Keratinocyte (primary cell): ENCODE measurements at regions not wholly inside any gene's neighbourhood (a gene's known extent, or its start where the extent isn't known, plus 50 kb on each side); places are given as distances from the start of the nearest gene placed in this dataset.

Experiments used
- DNase-seq: peaks from one replicate; pipeline ENCODE4 v3.0.0-alpha.2; 2011; ENCODE audit warnings: low read depth, missing footprints, low spot score
- FAIRE-seq: peaks from 2 replicates; lab custom pipeline; 2011; peaks lifted over from hg19 to GRCh38; lab: Jason Lieb, UNC
- H2AFZ ChIP-seq: 2 replicates; pipeline ENCODE4 v1.6.0; 2012; ENCODE audit warnings: low read length, control low read depth, inconsistent platforms; ENCODE audit not compliant: control insufficient read depth
- H3K27ac ChIP-seq: 2 replicates; pipeline ENCODE4 v1.5.1; 2011; ENCODE audit warnings: low read length; ENCODE audit not compliant: control insufficient read depth, insufficient read depth
- H3K27me3 ChIP-seq: 3 replicates; pipeline ENCODE4 v1.6.0; 2011; ENCODE audit warnings: low read length; ENCODE audit not compliant: control insufficient read depth, insufficient read depth; ENCODE audit errors: extremely low read depth
- H3K36me3 ChIP-seq, 2 experiments: 2 replicates in 1 of 2; 3 replicates in 1 of 2; pipeline ENCODE4 v1.5.1; 2011; ENCODE audit warnings: low read length in 2 of 2, mild to moderate bottlenecking in 1 of 2; ENCODE audit not compliant: control insufficient read depth in 2 of 2, insufficient read depth in 2 of 2; ENCODE audit errors: extremely low read depth in 1 of 2
- H3K4me1 ChIP-seq: 3 replicates; pipeline ENCODE4 v1.5.1; 2011; ENCODE audit warnings: low read length; ENCODE audit not compliant: control insufficient read depth, insufficient read depth; ENCODE audit errors: extremely low read depth
- H3K4me2 ChIP-seq: 3 replicates; pipeline ENCODE4 v1.6.0; 2011; ENCODE audit warnings: low read depth, low read length; ENCODE audit not compliant: control insufficient read depth, insufficient read depth; ENCODE audit errors: extremely low read depth
- H3K4me3 ChIP-seq, 3 experiments: fragments of 200-600 bp in 1 of 3; sonication (generic) in 1 of 3; 2 replicates in 2 of 3; 3 replicates in 1 of 3; pipeline ENCODE4 v1.5.1; 2011 to 2016; ENCODE audit warnings: low read length in 3 of 3, mild to moderate bottlenecking in 3 of 3, control low read depth in 2 of 3, inconsistent platforms in 1 of 3, low read depth in 1 of 3, mixed read lengths in 1 of 3, mixed run types in 1 of 3, moderate library complexity in 1 of 3; ENCODE audit not compliant: control insufficient read depth in 2 of 3, insufficient read depth in 2 of 3; ENCODE audit errors: extremely low read depth in 1 of 3
- H3K79me2 ChIP-seq: 2 replicates; pipeline ENCODE4 v1.6.0; 2012; ENCODE audit warnings: low read length; ENCODE audit not compliant: control insufficient read depth, insufficient read depth
- H3K9ac ChIP-seq: 3 replicates; pipeline ENCODE4 v1.6.0; 2011; ENCODE audit warnings: low read length; ENCODE audit not compliant: control insufficient read depth, insufficient read depth; ENCODE audit errors: extremely low read depth
- H3K9me1 ChIP-seq: 3 replicates; pipeline ENCODE4 v1.6.0; 2011; ENCODE audit warnings: low read length; ENCODE audit not compliant: control insufficient read depth, insufficient read depth; ENCODE audit errors: extremely low read depth
- H3K9me3 ChIP-seq: 2 replicates; pipeline ENCODE4 v1.5.1; 2012; ENCODE audit warnings: low read depth, low read length; ENCODE audit not compliant: control insufficient read depth
- H4K20me1 ChIP-seq: 3 replicates; pipeline ENCODE4 v1.6.0; 2011; ENCODE audit warnings: low read length; ENCODE audit not compliant: control insufficient read depth, insufficient read depth; ENCODE audit errors: extremely low read depth
- CTCF ChIP-seq, 3 experiments: IDR thresholded peaks in 1 of 3; conservative IDR thresholded peaks in 1 of 3; optimal IDR thresholded peaks in 1 of 3; 2 replicates in 2 of 3; 3 replicates in 1 of 3; pipeline versions ENCODE3 to v1.5.1; 2011; ENCODE audit warnings: low read length in 3 of 3, mild to moderate bottlenecking in 3 of 3, moderate library complexity in 2 of 3, control low read depth in 1 of 3, inconsistent platforms in 1 of 3; ENCODE audit not compliant: insufficient read depth in 2 of 3; ENCODE audit errors: extremely low read depth in 1 of 3
- EZH2 ChIP-seq: IDR thresholded peaks from one replicate; pipeline ENCODE4 v1.6.1; 2012; ENCODE audit warnings: inconsistent platforms, mild to moderate bottlenecking, low read length, moderate library complexity
- dilution Hi-C: fragments of 300-500 bp; cut with MboI; formaldehyde crosslinking; loops from one replicate; pipeline ENCODE4 v1.7.0; 2020; ENCODE audit warnings: low sequenced_read_pairs; ENCODE audit not compliant: extremely low pct_ligation_motif_present

GRCh38 chr3:194775731-194776130, 90.0 kb downstream of the FAM43A start:
- Histone ChIP-seq H3K4me2 (no peak overlapping the region), H3K9me3 (no peaks in the 10 kb centered on the region), H3K9ac (no peak overlapping the region), H3K79me2 (no peaks in the 10 kb centered on the region), H3K27me3 (peaks cover 7% of the 10 kb centered on the region), H3K4me3 (no peak overlapping the region), H3K4me1 (peaks cover 30% of the 10 kb centered on the region), H3K9me1 (peaks cover 5% of the 10 kb centered on the region), H2AFZ (no peak overlapping the region), H3K36me3 (no peaks in the 10 kb centered on the region), H3K27ac (no peak overlapping the region), H4K20me1 (no peaks in the 10 kb centered on the region)
- DNase-seq (no peak), FAIRE-seq (no peak)
- dilution Hi-C loops = no loop called here
- no peak for TF ChIP-seq EZH2
- no peak for TF ChIP-seq CTCF (optimal IDR thresholded peaks at IDR 0.05 in 1 of 3, IDR thresholded peaks at IDR 0.05 in 1 of 3, conservative IDR thresholded peaks at IDR 0.05 in 1 of 3; ENCODE audit: extremely low read depth in 1 of 3, insufficient read depth in 2 of 3, low read length in 3 of 3)

GRCh38 chr3:194777729-194778128, 92.0 kb downstream of the FAM43A start:
- Histone ChIP-seq H3K79me2 (no peaks in the 10 kb centered on the region), H3K4me2 (no peak overlapping the region), H3K9ac (no peak overlapping the region), H3K36me3 (no peaks in the 10 kb centered on the region), H3K9me1 (peaks cover 2% of the 10 kb centered on the region), H3K4me1 (peaks cover 23% of the 10 kb centered on the region), H3K9me3 (no peaks in the 10 kb centered on the region), H2AFZ (no peak overlapping the region), H3K27me3 (peaks cover 7% of the 10 kb centered on the region), H4K20me1 (no peaks in the 10 kb centered on the region), H3K4me3 (no peak overlapping the region), H3K27ac (no peak overlapping the region)
- no peak for FAIRE-seq
- dilution Hi-C loops = no loop called here
- no peak for DNase-seq
- TF ChIP-seq CTCF (optimal IDR thresholded peaks at IDR 0.05 in 1 of 3, IDR thresholded peaks at IDR 0.05 in 1 of 3, conservative IDR thresholded peaks at IDR 0.05 in 1 of 3; ENCODE audit: extremely low read depth in 1 of 3, insufficient read depth in 2 of 3, low read length in 3 of 3) (no peak), EZH2 (no peak)
